HG03175 (cell line): ENCODE measurements at regions not wholly inside any gene's neighbourhood (a gene's known extent, or its start where the extent isn't known, plus 50 kb on each side); places are given as distances from the start of the nearest gene placed in this dataset.

ENCODE experiments used
- ATAC-seq: cut with Tn5 transposase; IDR thresholded peaks from one replicate; pipeline ENCODE4 v1.9.1; 2021; ENCODE audit warnings: mild to moderate bottlenecking, moderate library complexity; ENCODE audit not compliant: unreplicated experiment

DNA sequence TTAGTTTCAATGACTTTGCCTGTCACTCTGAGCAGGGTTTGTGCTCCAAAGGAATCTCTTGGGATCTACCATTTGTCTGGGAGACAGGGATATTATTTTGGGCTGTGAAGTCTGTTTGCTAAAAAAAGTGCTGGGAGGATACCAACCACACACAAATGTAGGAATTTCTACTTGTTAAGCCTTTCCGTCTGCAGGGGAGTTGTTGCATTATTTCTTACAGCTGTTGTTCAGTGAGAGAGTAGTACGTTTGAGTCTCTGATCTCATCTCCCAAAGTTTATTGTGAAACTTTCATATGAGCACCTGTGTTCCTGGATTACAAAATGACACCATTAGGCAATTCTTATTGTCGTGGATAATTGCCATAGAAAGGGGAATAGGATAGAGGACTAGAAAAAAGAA lies 78.3 kb upstream of the SEMA6A start:
- ATAC-seq: no peak

DNA sequence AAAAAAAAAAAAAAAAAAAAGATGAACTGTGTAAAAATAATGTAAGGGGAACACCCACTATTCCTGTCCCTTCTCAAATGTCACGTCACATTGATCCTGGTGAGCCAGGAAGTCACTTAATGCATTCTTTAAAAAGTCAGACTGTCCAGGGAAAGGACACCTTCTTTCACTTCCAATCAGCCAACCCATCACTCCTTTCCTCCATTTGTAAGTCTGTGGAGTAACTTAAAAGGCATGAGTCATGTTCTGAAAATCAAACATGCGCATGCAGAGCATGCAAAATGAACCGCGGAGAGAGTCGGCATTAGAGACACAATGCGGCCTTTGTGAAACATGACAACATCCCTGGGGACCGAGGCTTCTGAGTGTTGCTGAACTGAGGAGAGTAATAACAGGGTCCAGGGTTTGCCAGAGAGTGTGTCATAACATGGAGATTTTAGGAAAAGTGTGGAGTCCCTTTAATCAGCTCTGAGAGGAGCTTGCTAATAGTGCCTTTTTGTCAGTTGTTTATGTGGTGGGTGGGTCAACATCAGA lies 77.6 kb upstream of the SEMA6A start:
- ATAC-seq: peak; percentile 82

GRCh38 chr5:116651653-116652052 lies 77.0 kb upstream of the SEMA6A start:
- no peak for ATAC-seq

DNA sequence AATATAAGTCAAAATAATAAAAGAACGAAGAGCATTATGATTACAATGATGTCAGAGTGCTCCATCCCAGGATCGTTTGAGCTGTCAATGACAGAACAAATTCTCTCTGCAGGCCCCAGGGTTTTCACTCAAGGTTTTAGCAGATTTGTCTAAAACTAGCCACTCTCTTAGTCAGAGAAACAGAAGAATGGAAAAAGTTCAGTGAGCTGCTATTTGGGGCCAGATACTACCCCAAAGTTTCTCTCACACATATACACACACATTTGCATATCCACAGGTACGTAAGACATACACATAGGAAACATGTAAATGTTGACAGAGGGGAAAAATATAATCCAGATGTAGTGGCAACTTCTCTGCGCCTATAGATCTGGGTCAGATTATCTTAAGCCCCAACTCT lies 76.3 kb upstream of the SEMA6A start:
- ATAC-seq: no peak

GRCh38 chr5:116650544-116650943 lies 75.9 kb upstream of the SEMA6A start:
- no peak for ATAC-seq

DNA sequence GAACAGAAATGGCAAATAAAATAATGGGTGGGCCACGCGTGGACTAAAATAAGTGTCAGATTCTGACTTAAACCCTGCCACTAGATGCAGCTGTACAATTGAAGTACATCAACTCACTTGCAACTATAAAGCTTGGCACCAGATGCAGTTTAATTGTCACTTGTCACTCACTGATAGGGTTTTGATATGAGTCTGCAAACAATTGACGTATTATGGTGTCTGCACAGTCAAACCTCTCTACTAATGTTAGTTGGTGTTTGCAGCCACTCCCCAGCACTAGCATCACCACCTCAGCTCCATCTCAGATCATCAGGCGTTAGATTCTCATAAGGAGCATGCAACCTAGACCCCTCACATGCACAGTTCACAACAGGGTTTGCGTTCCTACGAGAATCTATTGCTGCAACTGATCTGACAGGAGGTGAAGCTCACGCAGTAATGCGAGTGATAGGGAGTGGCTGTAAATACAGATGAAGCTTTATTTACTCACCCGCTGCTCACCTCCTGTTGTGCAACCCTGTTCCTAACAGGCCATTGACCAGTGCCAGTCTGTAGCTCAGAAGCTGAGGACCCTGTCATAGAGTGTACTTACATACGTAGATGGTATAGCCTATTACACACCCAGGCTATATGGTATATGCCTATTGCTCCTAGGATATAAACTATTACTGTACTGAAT lies 72.1 kb upstream of the SEMA6A start:
- ATAC-seq: no peak

- ATAC-seq: peak; percentile 63
Measured at GRCh38 chr5:116645627-116646026, 71.0 kb upstream of the SEMA6A start.

DNA sequence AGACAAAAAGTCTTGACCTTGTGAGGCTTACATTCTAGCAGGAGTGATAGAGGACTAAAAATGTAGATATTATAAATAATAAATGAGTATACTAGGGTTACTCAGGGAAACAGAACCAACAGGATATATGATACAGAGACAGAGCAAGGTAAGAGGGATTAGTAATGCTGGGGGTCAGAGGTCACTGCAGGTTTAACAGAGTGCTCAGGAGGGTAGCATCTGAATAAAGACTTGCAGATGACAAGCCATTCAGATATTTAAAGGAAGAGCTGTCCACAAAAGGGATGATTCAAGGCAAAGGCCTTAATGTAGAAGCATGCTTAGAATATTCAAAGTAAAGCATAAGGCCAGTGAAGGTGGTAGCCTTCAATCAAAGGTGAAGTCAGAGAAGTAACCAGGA lies 65.6 kb upstream of the SEMA6A start:
- ATAC-seq: no peak

- ATAC-seq: no peak
Measured at GRCh38 chr5:116637149-116637740, 62.6 kb upstream of the SEMA6A start.

DNA sequence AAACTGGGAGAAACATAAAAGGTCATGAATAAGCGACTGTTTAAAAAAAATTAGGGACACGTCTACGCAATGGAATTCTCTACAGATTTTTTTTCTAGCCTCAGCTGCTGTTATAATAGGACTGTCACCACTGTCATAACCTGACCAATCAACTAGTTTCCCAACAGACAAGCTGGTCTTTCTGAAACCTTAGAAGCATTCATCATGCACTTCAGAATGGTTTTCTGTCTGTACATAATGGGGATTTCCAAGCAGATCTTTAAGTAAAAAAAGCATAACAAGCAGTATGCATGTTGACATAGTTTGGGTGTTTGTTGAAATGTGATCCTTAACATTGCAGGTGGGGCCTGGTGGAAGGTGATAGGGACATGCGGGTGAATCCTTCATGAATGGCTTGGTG lies 58.3 kb upstream of the SEMA6A start:
- ATAC-seq: no peak

DNA sequence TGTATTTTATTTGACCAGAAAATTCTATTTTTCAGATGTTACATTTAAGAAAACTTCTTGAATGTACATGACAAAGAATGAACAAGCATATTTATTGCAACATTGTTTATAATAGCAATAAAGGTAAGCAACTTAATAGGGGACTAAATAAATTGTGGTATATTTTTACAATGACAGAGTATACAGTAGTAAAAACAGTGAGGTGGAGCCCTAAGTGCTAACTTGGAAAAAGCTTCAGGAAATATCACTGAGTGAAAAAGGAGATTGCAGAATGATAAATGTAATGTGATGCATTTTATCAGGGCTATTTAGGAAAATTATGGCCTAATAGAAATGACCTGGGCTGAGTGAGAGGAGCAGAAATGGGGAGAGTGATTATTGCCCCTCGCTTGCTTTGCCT lies 56.5 kb upstream of the SEMA6A start:
- no peak for ATAC-seq

DNA sequence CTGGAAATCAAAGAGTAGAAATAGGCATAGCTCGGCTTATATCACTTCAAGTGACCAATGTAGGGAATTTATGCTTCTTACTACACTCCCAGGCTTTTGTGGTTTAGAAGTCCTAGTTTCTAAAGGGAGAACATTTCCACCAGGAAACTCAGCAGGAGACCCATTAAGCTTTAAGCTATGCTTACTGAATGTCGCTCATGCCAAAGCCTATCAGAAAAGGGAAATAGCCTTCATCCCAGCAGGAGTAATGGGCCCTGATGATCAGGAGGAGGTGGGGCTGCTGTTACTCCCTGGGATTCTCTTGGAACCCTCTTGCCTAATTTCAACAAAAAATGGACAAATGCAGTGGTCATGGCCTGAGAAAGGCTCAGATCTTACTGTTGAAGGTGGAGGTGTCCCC lies 54.5 kb upstream of the SEMA6A start:
- ATAC-seq: no peak

DNA sequence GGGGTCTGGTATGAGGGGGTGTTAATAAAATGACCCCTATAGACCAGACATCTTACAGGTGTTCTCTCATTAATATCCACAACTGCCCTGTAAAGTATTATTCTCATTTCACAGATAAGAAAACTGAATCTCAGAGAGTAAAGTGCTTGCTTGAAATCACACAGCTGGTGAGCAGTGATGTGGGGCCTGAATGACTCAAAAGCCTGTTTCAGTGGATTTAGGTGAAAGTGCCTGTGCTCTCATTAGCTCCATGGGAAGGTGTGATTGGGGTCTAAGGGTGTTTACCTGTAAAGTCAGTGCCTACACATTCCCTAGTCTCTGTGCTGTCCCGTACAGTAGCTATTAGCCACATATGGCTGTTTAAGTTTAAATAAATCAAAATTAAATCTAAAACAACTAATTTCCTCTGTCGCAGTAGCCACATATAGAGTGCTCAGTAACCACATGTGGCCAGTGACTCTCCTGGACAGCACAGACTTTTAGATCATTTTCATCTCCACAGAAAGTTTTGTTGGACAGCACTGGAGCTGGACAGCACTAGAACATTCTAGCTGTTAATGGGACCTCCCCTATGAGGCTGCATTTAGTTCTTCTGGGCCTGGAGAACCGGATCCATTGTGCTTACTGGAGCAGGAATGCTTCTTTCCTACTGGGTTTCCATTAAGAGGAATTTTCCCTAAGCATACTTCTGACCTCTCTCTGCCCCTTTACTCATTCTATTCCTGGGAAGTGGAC lies 52.5 kb upstream of the SEMA6A start:
- peak; percentile 73 for ATAC-seq

DNA sequence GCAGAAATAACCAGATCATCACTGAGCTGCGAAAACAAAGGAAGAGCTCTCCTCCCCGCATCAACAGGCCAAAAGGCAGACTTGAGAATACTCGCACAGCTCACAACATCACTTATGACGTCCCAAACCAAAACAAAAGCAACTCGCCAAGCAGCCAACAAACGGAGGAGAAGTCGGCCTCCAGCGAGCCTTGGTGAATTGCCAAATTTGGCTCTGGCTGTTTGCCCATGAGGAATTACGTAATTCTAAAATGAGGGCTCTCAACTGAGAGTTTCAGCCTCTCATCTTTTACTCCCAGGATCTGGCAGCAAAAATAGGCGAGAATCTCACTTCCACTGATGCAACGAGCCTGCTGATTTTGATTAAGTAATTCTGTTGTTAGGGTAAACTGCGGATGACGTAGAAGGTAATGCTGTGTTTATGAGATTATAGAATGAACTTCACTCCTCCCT lies 51.7 kb upstream of the SEMA6A start:
- ATAC-seq: no peak
